H1 (cell line): ENCODE measurements at regions not wholly inside any gene's neighbourhood (a gene's known extent, or its start where the extent isn't known, plus 50 kb on each side); places are given as distances from the start of the nearest gene placed in this dataset.

Source experiments
- CTCF ChIA-PET: fragments of 300-600 bp; sonication (Branson Sonifier 250); formaldehyde crosslinking; loops from one replicate; lab custom pipeline; 2021; ENCODE audit not compliant: partially characterized antibody; lab: Charles Lee
- POLR2A ChIA-PET: fragments of 300-600 bp; sonication (Branson Sonifier 250); formaldehyde crosslinking; loops from one replicate; lab custom pipeline; 2021; ENCODE audit warnings: inconsistent platforms; ENCODE audit not compliant: partially characterized antibody; lab: Charles Lee
- DNase-seq, 2 experiments: peaks; one replicate each; pipeline versions ENCODE4 v3.0.0 to v3.0.0-alpha.2; 2010 to 2022; ENCODE audit warnings: low spot score in 2 of 2, low read depth in 1 of 2, mixed read lengths in 1 of 2
- FAIRE-seq: peaks from 2 replicates; lab custom pipeline; 2011; peaks lifted over from hg19 to GRCh38; lab: Jason Lieb, UNC
- H2AFZ ChIP-seq: 2 replicates; pipeline ENCODE4 v1.8.1; 2012; ENCODE audit warnings: low read length, inconsistent platforms
- H2AK5ac ChIP-seq: 2 replicates; pipeline ENCODE4 v1.6.1; 2013; ENCODE audit warnings: low read depth, low read length
- H2BK120ac ChIP-seq: replicated peaks from 2 replicates; pipeline ENCODE3; 2013; ENCODE audit warnings: low read depth, low read length, inconsistent platforms
- H2BK12ac ChIP-seq: 2 replicates; pipeline ENCODE4 v1.6.1; 2013; ENCODE audit warnings: low read depth, low read length
- H2BK15ac ChIP-seq: 2 replicates; pipeline ENCODE4 v1.6.1; 2013; ENCODE audit warnings: low read length
- H2BK20ac ChIP-seq: 2 replicates; pipeline ENCODE4 v1.6.1; 2013; ENCODE audit warnings: low read length
- H2BK5ac ChIP-seq: 2 replicates; pipeline ENCODE4 v1.6.1; 2013; ENCODE audit warnings: low read depth, low read length
- H3K14ac ChIP-seq: 2 replicates; pipeline ENCODE4 v1.6.1; 2013; ENCODE audit warnings: inconsistent platforms; ENCODE audit not compliant: insufficient read length
- H3K18ac ChIP-seq: 2 replicates; pipeline ENCODE4 v1.6.1; 2013; ENCODE audit warnings: low read length; ENCODE audit errors: extremely low read depth
- H3K23ac ChIP-seq: 2 replicates; pipeline ENCODE4 v1.6.1; 2013; ENCODE audit warnings: inconsistent platforms; ENCODE audit not compliant: insufficient read length
- H3K23me2 ChIP-seq: 2 replicates; pipeline ENCODE4 v1.6.1; 2013; ENCODE audit warnings: low read depth, low read length
- H3K27ac ChIP-seq: 2 replicates; pipeline ENCODE4 v1.6.1; 2011; ENCODE audit warnings: low read depth, low read length, inconsistent platforms
- H3K27me3 ChIP-seq, 4 experiments: replicated peaks in 1 of 4; 1 replicate in 1 of 4; 2 replicates in 3 of 4; pipeline versions ENCODE4 v1.6.1 to v1.8.1; 2011 to 2013; ENCODE audit warnings: low read length in 3 of 4, mild to moderate bottlenecking in 3 of 4, inconsistent platforms in 2 of 4, mixed read lengths in 2 of 4, moderate library complexity in 1 of 4; ENCODE audit not compliant: control insufficient read depth in 3 of 4, insufficient read depth in 3 of 4; ENCODE audit errors: extremely low read depth in 1 of 4
- H3K36me3 ChIP-seq, 4 experiments: 2 replicates each; pipeline versions ENCODE4 v1.6.1 to v1.8.1; 2011 to 2013; ENCODE audit warnings: mild to moderate bottlenecking in 4 of 4, low read length in 3 of 4, moderate library complexity in 2 of 4, control low read depth in 1 of 4, inconsistent platforms in 1 of 4; ENCODE audit not compliant: insufficient read depth in 4 of 4, control insufficient read depth in 2 of 4
- H3K4ac ChIP-seq: replicated peaks from 2 replicates; pipeline ENCODE3; 2013; ENCODE audit warnings: low read length, low read depth, mixed read lengths, inconsistent platforms; ENCODE audit not compliant: insufficient read length
- H3K4me1 ChIP-seq, 4 experiments: replicated peaks in 1 of 4; 1 replicate in 1 of 4; 2 replicates in 3 of 4; pipeline versions ENCODE4 v1.6.1 to v1.8.1; 2011 to 2013; ENCODE audit warnings: low read length in 3 of 4, inconsistent platforms in 2 of 4, mixed read lengths in 1 of 4; ENCODE audit not compliant: insufficient read depth in 4 of 4, control insufficient read depth in 3 of 4
- H3K4me2 ChIP-seq, 2 experiments: 2 replicates each; pipeline versions ENCODE4 v1.6.1 to v1.8.1; 2011 to 2013; ENCODE audit warnings: low read depth in 2 of 2, low read length in 2 of 2, control low read depth in 1 of 2, inconsistent platforms in 1 of 2, mild to moderate bottlenecking in 1 of 2; ENCODE audit not compliant: insufficient read depth in 1 of 2
- H3K4me3 ChIP-seq, 4 experiments: fragments of 200-600, 300-600 bp in 1 of 4; sonication (generic), shearing (Covaris generic), sonication (Bioruptor Twin) in 1 of 4; 2 replicates each; pipeline versions ENCODE4 v1.5.1 to v1.8.1; 2011 to 2016; ENCODE audit warnings: low read length in 4 of 4, low read depth in 3 of 4, control low read depth in 2 of 4, inconsistent platforms in 2 of 4, mild to moderate bottlenecking in 2 of 4, mixed read lengths in 1 of 4, moderate library complexity in 1 of 4; ENCODE audit not compliant: insufficient read depth in 2 of 4; ENCODE audit errors: extremely low read depth in 1 of 4
- H3K56ac ChIP-seq: replicated peaks from 2 replicates; pipeline ENCODE3; 2013; ENCODE audit warnings: low read depth, mild to moderate bottlenecking, mixed read lengths, low read length, inconsistent platforms; ENCODE audit not compliant: insufficient read length
- H3K79me1 ChIP-seq: 2 replicates; pipeline ENCODE4 v1.6.1; 2013; ENCODE audit warnings: low read depth, low read length, control low read depth
- H3K79me2 ChIP-seq, 2 experiments: 2 replicates each; pipeline versions ENCODE4 v1.6.1 to v1.8.1; 2012 to 2013; ENCODE audit warnings: low read length in 2 of 2, mild to moderate bottlenecking in 2 of 2, inconsistent platforms in 1 of 2; ENCODE audit not compliant: insufficient read depth in 2 of 2, control insufficient read depth in 1 of 2
- H3K9ac ChIP-seq, 4 experiments: replicated peaks in 1 of 4; 1 replicate in 1 of 4; 2 replicates in 3 of 4; pipeline versions ENCODE4 v1.6.1 to v1.8.1; 2011 to 2013; ENCODE audit warnings: low read depth in 3 of 4, low read length in 3 of 4, control low read depth in 2 of 4, mild to moderate bottlenecking in 2 of 4, moderate library complexity in 2 of 4, inconsistent platforms in 1 of 4; ENCODE audit errors: extremely low read depth in 1 of 4
- H3K9me3 ChIP-seq, 2 experiments: 2 replicates each; pipeline versions ENCODE4 v1.6.1 to v1.8.1; 2012 to 2013; ENCODE audit warnings: mild to moderate bottlenecking in 2 of 2, moderate library complexity in 2 of 2, control low read depth in 1 of 2, inconsistent platforms in 1 of 2, low read depth in 1 of 2, low read length in 1 of 2, mixed read lengths in 1 of 2; ENCODE audit not compliant: insufficient read depth in 2 of 2
- H4K20me1 ChIP-seq, 2 experiments: replicated peaks in 1 of 2; 2 replicates each; pipeline versions ENCODE3 to v1.8.1; 2011 to 2013; ENCODE audit warnings: inconsistent platforms in 2 of 2, low read length in 2 of 2, mild to moderate bottlenecking in 1 of 2; ENCODE audit not compliant: insufficient read depth in 2 of 2, control insufficient read depth in 1 of 2
- H4K5ac ChIP-seq: 2 replicates; pipeline ENCODE4 v1.6.1; 2013; ENCODE audit warnings: low read length, low read depth, mixed read lengths, inconsistent platforms; ENCODE audit not compliant: insufficient read length
- H4K8ac ChIP-seq: 2 replicates; pipeline ENCODE4 v1.8.0; 2013; ENCODE audit warnings: mild to moderate bottlenecking, moderate library complexity, low read length, inconsistent platforms; ENCODE audit not compliant: insufficient read depth; ENCODE audit errors: extremely low read depth
- H4K91ac ChIP-seq: replicated peaks from 2 replicates; pipeline ENCODE3; 2013; ENCODE audit warnings: low read length, mixed read lengths, inconsistent platforms; ENCODE audit not compliant: insufficient read length
- JUN ChIP-seq: IDR thresholded peaks from 2 replicates; pipeline ENCODE4 v1.6.1; 2011; ENCODE audit warnings: low read depth, mild to moderate bottlenecking, improper control_type of control experiment, low read length
- RNF2 ChIP-seq: fragments of 200-900, 300-1000 bp; sonication (generic); IDR thresholded peaks from 2 replicates; pipeline ENCODE4 v1.7.1; 2016; ENCODE audit warnings: borderline replicate concordance, low read depth, mild to moderate bottlenecking, antibody characterized with exemption, low read length; ENCODE audit not compliant: poor library complexity, severe bottlenecking; ENCODE audit errors: missing control alignments
- TAF1 ChIP-seq: IDR thresholded peaks from 2 replicates; pipeline ENCODE4 v1.6.1; 2011; ENCODE audit warnings: mild to moderate bottlenecking, low read depth, low read length
- WGBS, 2 experiments: shearing (Covaris generic) in 1 of 2; methylation state at CpG; one replicate each; pipeline versions ENCODE4 v1.1.6 to v1.1.7; 2013 to 2015; ENCODE audit warnings: low lambda C conversion rate in 2 of 2, mixed read lengths in 2 of 2, inconsistent platforms in 1 of 2, low coverage in 1 of 2, missing lambda C conversion rate in 1 of 2; ENCODE audit not compliant: insufficient replicate concordance in 2 of 2, insufficient coverage in 1 of 2, insufficient read length in 1 of 2; ENCODE audit errors: extremely low coverage in 1 of 2, missing lambda C conversion rate in 1 of 2; 5-methylcytosine and 5-hydroxymethylcytosine counted together

- Histone ChIP-seq H3K14ac (no peak overlapping the region), H2BK20ac (no peak overlapping the region), H2AK5ac (no peak overlapping the region), H4K8ac (no peak overlapping the region), H2BK12ac (no peak overlapping the region), H3K27me3 (peaks cover 0 to 4% (median 0%) of the 10 kb centered on the region in 4 experiments; a peak in 1 of 7 replicates), H3K23me2 (no peaks in the 10 kb centered on the region; the same call in 1 of the 2 replicates), H4K91ac (no peak overlapping the region), H4K20me1 (no peaks in the 10 kb centered on the region), H3K4me1 (peaks cover 4 to 10% (median 8%) of the 10 kb centered on the region in 4 experiments; a peak in 4 of 7 replicates), H2BK120ac (no peak overlapping the region), H3K56ac (no peak overlapping the region), H2BK5ac (no peak overlapping the region), H3K9ac (no peak overlapping the region), H3K27ac (no peak overlapping the region)
- ChIA-PET CTCF (interaction anchor here (0.8 to 6.0 kb wide), 6 partner anchors 9 to 74 kb away, joined by 3 to 45 read pairs (median 4); no protein-coding TSS in a partner anchor), POLR2A (no interaction called here)
- DNase-seq, result no peak
- TF ChIP-seq JUN (no peak), TAF1 (no peak), RNF2 (no peak)
- TF ChIP-seq, all 59 proteins: peak for 0
- no peak overlapping the region for H3K4me3 ChIP-seq
- H3K23ac ChIP-seq, result no peak overlapping the region
- H3K18ac ChIP-seq, result no peak overlapping the region
- H2BK15ac ChIP-seq, result no peak overlapping the region
- no peak overlapping the region for H3K4me2 ChIP-seq
- no peaks in the 10 kb centered on the region for H3K36me3 ChIP-seq
- no peaks in the 10 kb centered on the region for H3K79me1 ChIP-seq
- no peak overlapping the region for H2AFZ ChIP-seq
- H4K5ac ChIP-seq, result no peak overlapping the region
- H3K9me3 ChIP-seq, result no peaks in the 10 kb centered on the region
- H3K79me2 ChIP-seq, result no peaks in the 10 kb centered on the region
- no peak for FAIRE-seq
- 85% methylated on average over 5 of the region's 5 CpGs; no CpG with 5 or more reads in 1 of the 2 experiments for WGBS, 2 experiments
- H3K4ac ChIP-seq, result no peak overlapping the region
Observed at GRCh38 chr1:226476066-226476465, 68.2 kb upstream of the PARP1 start.
